WI38 (cell line): ENCODE measurements at regions not wholly inside any gene's neighbourhood (a gene's known extent, or its start where the extent isn't known, plus 50 kb on each side); places are given as distances from the start of the nearest gene placed in this dataset.
"Not testable (repeated sequence)": the region's sequence is repeated elsewhere in the genome, so short reads cannot be mapped to it uniquely, and the experiment has no call there.

Experiments used
- H3K4me3 ChIP-seq: 2 replicates; pipeline ENCODE4 v1.5.1; 2011; ENCODE audit warnings: low read depth, mild to moderate bottlenecking, control low read depth, low read length
- TF ChIP-seq, protein P1 (sequence below): IDR thresholded peaks from 2 replicates; pipeline ENCODE4 v1.5.1; 2012; ENCODE audit warnings: low read depth, mild to moderate bottlenecking, control low read depth, low read length

- no peak overlapping the region for H3K4me3 ChIP-seq
- TF ChIP-seq, protein P1, sequence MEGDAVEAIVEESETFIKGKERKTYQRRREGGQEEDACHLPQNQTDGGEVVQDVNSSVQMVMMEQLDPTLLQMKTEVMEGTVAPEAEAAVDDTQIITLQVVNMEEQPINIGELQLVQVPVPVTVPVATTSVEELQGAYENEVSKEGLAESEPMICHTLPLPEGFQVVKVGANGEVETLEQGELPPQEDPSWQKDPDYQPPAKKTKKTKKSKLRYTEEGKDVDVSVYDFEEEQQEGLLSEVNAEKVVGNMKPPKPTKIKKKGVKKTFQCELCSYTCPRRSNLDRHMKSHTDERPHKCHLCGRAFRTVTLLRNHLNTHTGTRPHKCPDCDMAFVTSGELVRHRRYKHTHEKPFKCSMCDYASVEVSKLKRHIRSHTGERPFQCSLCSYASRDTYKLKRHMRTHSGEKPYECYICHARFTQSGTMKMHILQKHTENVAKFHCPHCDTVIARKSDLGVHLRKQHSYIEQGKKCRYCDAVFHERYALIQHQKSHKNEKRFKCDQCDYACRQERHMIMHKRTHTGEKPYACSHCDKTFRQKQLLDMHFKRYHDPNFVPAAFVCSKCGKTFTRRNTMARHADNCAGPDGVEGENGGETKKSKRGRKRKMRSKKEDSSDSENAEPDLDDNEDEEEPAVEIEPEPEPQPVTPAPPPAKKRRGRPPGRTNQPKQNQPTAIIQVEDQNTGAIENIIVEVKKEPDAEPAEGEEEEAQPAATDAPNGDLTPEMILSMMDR = no peak
Measured at GRCh38 chr13:90498096-90498495, 849.4 kb upstream of the MIR17HG start.

DNA sequence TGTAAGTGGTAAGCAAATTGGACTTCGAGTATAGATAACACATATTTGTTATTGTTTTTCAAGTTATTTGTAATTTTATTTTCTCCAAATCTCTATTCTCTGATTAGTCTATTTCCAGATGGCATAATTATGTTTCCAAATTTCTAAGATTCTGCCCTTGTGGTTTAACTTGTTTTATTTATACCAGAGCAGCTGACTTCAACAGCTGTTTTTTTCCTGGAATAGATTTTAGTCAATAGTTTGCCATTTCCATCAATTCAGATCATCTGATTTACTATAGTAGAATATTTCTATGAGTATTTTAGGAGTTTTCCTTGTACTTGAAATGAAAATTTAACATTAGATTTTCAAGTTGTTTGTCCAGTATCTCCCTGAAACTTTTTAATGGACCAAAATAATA, 848.7 kb upstream of the MIR17HG start:
- H3K4me3 ChIP-seq = no peak overlapping the region
- TF ChIP-seq, protein P1 = no peak

DNA sequence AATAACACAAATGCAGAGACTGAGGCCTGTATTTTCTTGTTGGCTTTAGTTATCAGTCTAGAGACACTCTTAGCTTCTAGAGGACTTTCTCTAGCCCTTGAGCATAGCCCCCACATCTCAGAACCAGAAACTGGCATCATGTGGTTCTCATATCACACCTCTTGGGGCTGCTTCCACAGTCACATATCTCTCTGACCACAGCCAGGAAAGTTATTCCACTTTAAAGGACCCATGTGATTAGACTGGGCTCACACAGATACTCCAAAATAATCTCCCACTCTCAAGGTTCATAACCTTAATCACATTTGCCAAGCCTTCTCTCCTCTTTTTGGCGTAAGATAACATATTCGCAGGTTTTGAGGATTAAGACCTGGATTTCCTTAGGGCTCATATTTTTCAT, 846.9 kb upstream of the MIR17HG start:
- H3K4me3 ChIP-seq = no peak overlapping the region
- TF ChIP-seq, protein P1 = no peak

DNA sequence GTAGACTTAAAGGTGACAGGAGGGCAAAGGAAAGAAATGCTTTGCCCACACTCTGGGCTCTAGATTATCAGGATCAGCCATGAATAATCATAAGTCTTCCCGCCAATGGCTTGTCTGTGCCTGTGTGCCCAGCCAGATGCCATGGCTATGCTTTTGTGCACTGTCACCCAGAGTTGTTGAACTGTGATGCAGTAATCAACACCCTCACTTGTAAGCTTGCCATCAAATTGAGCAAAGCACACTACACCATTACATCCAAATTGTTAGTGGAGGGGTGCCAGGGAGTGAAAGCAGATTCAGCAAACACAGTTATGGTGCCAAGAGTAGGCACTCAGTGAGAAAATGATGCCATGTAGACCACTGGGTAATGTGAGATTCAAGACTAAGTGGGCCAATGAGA, 845.3 kb upstream of the MIR17HG start:
- TF ChIP-seq, protein P1 = no peak
- no peak overlapping the region for H3K4me3 ChIP-seq

- TF ChIP-seq, protein P1 = no peak
Measured at GRCh38 chr13:90502762-90503161, 844.7 kb upstream of the MIR17HG start.

DNA sequence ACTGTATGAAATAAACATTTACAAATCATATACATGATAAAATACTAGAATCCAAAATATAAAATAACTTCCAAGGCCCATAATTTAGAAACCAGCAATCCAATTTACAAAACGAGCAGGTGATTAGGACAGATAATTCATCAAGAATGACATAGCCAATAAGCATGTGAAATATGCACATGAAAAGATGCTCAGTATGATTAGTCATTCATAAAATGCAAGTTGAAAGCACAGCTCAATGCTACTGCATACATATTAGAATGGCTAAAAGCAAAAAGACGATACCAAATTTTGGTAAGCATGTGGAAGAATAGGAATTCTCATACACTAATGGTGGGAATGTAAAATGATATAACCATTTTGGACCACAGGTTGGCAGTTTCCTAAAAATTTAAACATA, 837.2 kb upstream of the MIR17HG start:
- TF ChIP-seq, protein P1 = no peak
- no peak overlapping the region for H3K4me3 ChIP-seq

More at GRCh38 chr13:90502762-90503161, 844.7 kb upstream of the MIR17HG start:
- H3K4me3 ChIP-seq = no peak overlapping the region

- H3K4me3 ChIP-seq = no peak overlapping the region
- TF ChIP-seq, protein P1 = no peak
Measured at GRCh38 chr13:90511903-90512302, 835.6 kb upstream of the MIR17HG start.

GRCh38 chr13:90514712-90515111, 832.8 kb upstream of the MIR17HG start:
- not testable (repeated sequence) for H3K4me3 ChIP-seq
